HG03342 (cell line): ENCODE measurements at regions not wholly inside any gene's neighbourhood (a gene's known extent, or its start where the extent isn't known, plus 50 kb on each side); places are given as distances from the start of the nearest gene placed in this dataset.
"Not testable (repeated sequence)": the region's sequence is repeated elsewhere in the genome, so short reads cannot be mapped to it uniquely, and the experiment has no call there.

Experiments
- ATAC-seq: cut with Tn5 transposase; IDR thresholded peaks from one replicate; pipeline ENCODE4 v1.9.1; 2021; ENCODE audit warnings: mild to moderate bottlenecking, moderate library complexity; ENCODE audit not compliant: unreplicated experiment

- not testable (repeated sequence) for ATAC-seq
Measured at GRCh38 chr1:120240181-120240580, 63.9 kb upstream of the SEC22B start.

DNA sequence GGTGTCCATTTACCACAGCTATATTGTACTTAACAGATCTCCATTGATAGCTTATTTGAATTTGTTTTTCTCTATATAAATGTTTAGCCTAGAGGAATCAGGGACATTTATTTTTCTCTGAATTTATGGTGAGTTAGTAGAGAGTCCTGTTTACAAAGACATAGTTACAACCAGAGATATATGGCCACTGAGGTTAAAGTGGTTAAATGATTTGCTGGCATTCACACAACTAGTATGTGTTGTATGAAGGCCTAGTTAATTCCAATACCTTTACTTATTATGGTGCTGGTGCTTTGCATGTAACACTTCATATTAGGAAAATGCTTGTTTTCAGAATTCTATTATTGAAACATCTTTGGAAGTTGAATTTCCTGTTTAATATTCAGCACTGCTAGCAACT is 63.0 kb upstream of the SEC22B start:
- ATAC-seq: not testable (repeated sequence)

DNA sequence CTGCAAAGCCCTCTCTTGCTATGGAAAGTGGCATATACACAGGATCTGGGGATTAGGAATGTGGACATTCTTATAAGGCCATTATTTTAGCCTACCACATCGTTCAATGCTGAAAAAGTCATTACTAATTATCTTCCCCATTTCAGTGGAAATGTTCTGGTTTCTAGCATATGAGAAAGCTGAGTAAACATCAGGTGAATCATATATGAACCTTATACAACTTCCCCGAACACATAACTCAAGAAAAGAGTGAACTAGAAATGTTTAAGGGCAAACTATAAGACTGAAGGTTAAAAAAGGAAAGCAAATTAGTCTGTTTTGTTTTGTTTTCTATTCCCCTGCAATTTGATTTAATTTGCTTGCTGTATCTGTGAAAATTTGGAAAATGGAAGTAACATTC is 62.5 kb upstream of the SEC22B start:
- ATAC-seq: not testable (repeated sequence)

DNA sequence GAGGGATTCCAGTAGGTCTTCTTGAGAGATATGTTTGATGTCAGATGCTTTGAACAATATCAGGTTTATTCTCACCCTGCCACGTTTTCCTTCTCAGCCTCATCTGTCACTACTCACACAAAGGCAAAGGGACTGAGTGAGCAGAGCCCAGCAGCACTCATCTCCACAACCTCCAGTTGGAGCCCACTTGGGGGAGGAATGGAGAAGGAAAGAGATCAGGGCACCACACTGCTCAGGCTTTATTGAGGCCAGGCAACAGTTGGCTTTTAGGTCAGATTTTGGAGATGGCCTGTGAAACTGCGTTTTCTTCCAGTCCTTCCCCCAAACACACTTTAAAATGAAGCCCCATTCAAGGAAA is 57.3 kb upstream of the SEC22B start:
- not testable (repeated sequence) for ATAC-seq

- not testable (repeated sequence) for ATAC-seq
Measured at GRCh38 chr1:120232834-120233660, 56.7 kb upstream of the SEC22B start.

GRCh38 chr1:120229835-120230234 is 53.5 kb upstream of the SEC22B start:
- not testable (repeated sequence) for ATAC-seq
